T-helper 1 cell treated with Interleukin-12 subunit alpha and Interleukin-12 subunit beta and Interleukin-4 antibody, amounts not matched to agents 30 μg/mL and 1 μg/mL, for 36 hours (primary cell): ENCODE measurements at regions not wholly inside any gene's neighbourhood (a gene's known extent, or its start where the extent isn't known, plus 50 kb on each side); places are given as distances from the start of the nearest gene placed in this dataset.
"Not testable (repeated sequence)": the region's sequence is repeated elsewhere in the genome, so short reads cannot be mapped to it uniquely, and the experiment has no call there.

Experiments used
- H3K27ac Mint-ChIP-seq: one replicate; pipeline ENCODE4 v1.8.0; 2021; ENCODE audit warnings: mild to moderate bottlenecking, mixed read lengths
- H3K27me3 Mint-ChIP-seq: one replicate; pipeline ENCODE4 v1.8.0; 2021; ENCODE audit warnings: low read depth, mixed read lengths
- H3K36me3 Mint-ChIP-seq: one replicate; pipeline ENCODE4 v1.8.0; 2021; ENCODE audit warnings: low read depth, mixed read lengths
- H3K4me1 Mint-ChIP-seq: one replicate; pipeline ENCODE4 v1.8.0; 2021; ENCODE audit warnings: low read depth, mixed read lengths
- H3K4me3 Mint-ChIP-seq: one replicate; pipeline ENCODE4 v1.8.0; 2021; ENCODE audit warnings: mild to moderate bottlenecking, moderate library complexity, mixed read lengths
- H3K9me3 Mint-ChIP-seq: one replicate; pipeline ENCODE4 v1.8.0; 2021; ENCODE audit warnings: mixed read lengths

GRCh38 chr1:149284773-149285172, 181.4 kb upstream of the NBPF9 start:
- not testable (repeated sequence) for H3K9me3 Mint-ChIP-seq, H3K4me1 Mint-ChIP-seq, H3K4me3 Mint-ChIP-seq, H3K36me3 Mint-ChIP-seq, H3K27me3 Mint-ChIP-seq, H3K27ac Mint-ChIP-seq

- not testable (repeated sequence) for H3K4me3 Mint-ChIP-seq, H3K27me3 Mint-ChIP-seq, H3K36me3 Mint-ChIP-seq, H3K27ac Mint-ChIP-seq, H3K9me3 Mint-ChIP-seq, H3K4me1 Mint-ChIP-seq
Measured at GRCh38 chr1:149285205-149285604, 181.9 kb upstream of the NBPF9 start.

GRCh38 chr1:149285638-149286037, 182.3 kb upstream of the NBPF9 start:
- not testable (repeated sequence) for H3K27me3 Mint-ChIP-seq, H3K27ac Mint-ChIP-seq, H3K9me3 Mint-ChIP-seq, H3K4me1 Mint-ChIP-seq, H3K36me3 Mint-ChIP-seq
- H3K4me3 Mint-ChIP-seq: peak overlapping the region; percentile 69

GRCh38 chr1:149288580-149288979, 185.2 kb upstream of the NBPF9 start:
- not testable (repeated sequence) for H3K27ac Mint-ChIP-seq, H3K36me3 Mint-ChIP-seq, H3K4me1 Mint-ChIP-seq, H3K27me3 Mint-ChIP-seq, H3K9me3 Mint-ChIP-seq, H3K4me3 Mint-ChIP-seq

GRCh38 chr1:149300478-149301218, 174.2 kb upstream of the NBPF19 start:
- not testable (repeated sequence) for H3K27ac Mint-ChIP-seq, H3K36me3 Mint-ChIP-seq, H3K4me1 Mint-ChIP-seq, H3K4me3 Mint-ChIP-seq, H3K27me3 Mint-ChIP-seq, H3K9me3 Mint-ChIP-seq

- not testable (repeated sequence) for H3K36me3 Mint-ChIP-seq, H3K27me3 Mint-ChIP-seq, H3K4me1 Mint-ChIP-seq, H3K27ac Mint-ChIP-seq, H3K4me3 Mint-ChIP-seq, H3K9me3 Mint-ChIP-seq
Measured at GRCh38 chr1:149301282-149301681, 173.6 kb upstream of the NBPF19 start.

GRCh38 chr1:149304796-149305195, 170.0 kb upstream of the NBPF19 start:
- H3K27ac Mint-ChIP-seq, H3K36me3 Mint-ChIP-seq, H3K4me3 Mint-ChIP-seq, H3K9me3 Mint-ChIP-seq, H3K4me1 Mint-ChIP-seq, H3K27me3 Mint-ChIP-seq: not testable (repeated sequence)

GRCh38 chr1:149307640-149308039, 167.2 kb upstream of the NBPF19 start:
- H3K4me1 Mint-ChIP-seq, H3K4me3 Mint-ChIP-seq, H3K9me3 Mint-ChIP-seq, H3K36me3 Mint-ChIP-seq, H3K27me3 Mint-ChIP-seq, H3K27ac Mint-ChIP-seq: not testable (repeated sequence)

- H3K4me3 Mint-ChIP-seq, H3K36me3 Mint-ChIP-seq, H3K27ac Mint-ChIP-seq, H3K4me1 Mint-ChIP-seq, H3K9me3 Mint-ChIP-seq, H3K27me3 Mint-ChIP-seq: not testable (repeated sequence)
Measured at GRCh38 chr1:149314921-149315320, 159.9 kb upstream of the NBPF19 start.

GRCh38 chr1:149320971-149321731, 153.7 kb upstream of the NBPF19 start:
- not testable (repeated sequence) for H3K4me3 Mint-ChIP-seq, H3K4me1 Mint-ChIP-seq, H3K36me3 Mint-ChIP-seq, H3K27me3 Mint-ChIP-seq, H3K27ac Mint-ChIP-seq, H3K9me3 Mint-ChIP-seq

GRCh38 chr1:149321732-149322016, 153.2 kb upstream of the NBPF19 start:
- not testable (repeated sequence) for H3K36me3 Mint-ChIP-seq, H3K27me3 Mint-ChIP-seq, H3K4me1 Mint-ChIP-seq, H3K27ac Mint-ChIP-seq, H3K9me3 Mint-ChIP-seq, H3K4me3 Mint-ChIP-seq

GRCh38 chr1:149330081-149330335, 144.8 kb upstream of the NBPF19 start:
- not testable (repeated sequence) for H3K4me3 Mint-ChIP-seq, H3K27ac Mint-ChIP-seq, H3K36me3 Mint-ChIP-seq, H3K27me3 Mint-ChIP-seq, H3K9me3 Mint-ChIP-seq, H3K4me1 Mint-ChIP-seq

GRCh38 chr1:149336082-149336481, 138.8 kb upstream of the NBPF19 start:
- not testable (repeated sequence) for H3K4me1 Mint-ChIP-seq, H3K4me3 Mint-ChIP-seq, H3K27me3 Mint-ChIP-seq, H3K36me3 Mint-ChIP-seq, H3K9me3 Mint-ChIP-seq, H3K27ac Mint-ChIP-seq

- H3K9me3 Mint-ChIP-seq, H3K27ac Mint-ChIP-seq, H3K27me3 Mint-ChIP-seq, H3K36me3 Mint-ChIP-seq, H3K4me1 Mint-ChIP-seq, H3K4me3 Mint-ChIP-seq: not testable (repeated sequence)
Measured at GRCh38 chr1:149338221-149338691, 136.6 kb upstream of the NBPF19 start.

GRCh38 chr1:149338698-149339097, 136.1 kb upstream of the NBPF19 start:
- H3K4me1 Mint-ChIP-seq, H3K9me3 Mint-ChIP-seq, H3K4me3 Mint-ChIP-seq, H3K27ac Mint-ChIP-seq, H3K36me3 Mint-ChIP-seq, H3K27me3 Mint-ChIP-seq: not testable (repeated sequence)

- not testable (repeated sequence) for H3K4me3 Mint-ChIP-seq, H3K4me1 Mint-ChIP-seq, H3K27ac Mint-ChIP-seq, H3K9me3 Mint-ChIP-seq, H3K36me3 Mint-ChIP-seq, H3K27me3 Mint-ChIP-seq
Measured at GRCh38 chr1:149349448-149349847, 125.4 kb upstream of the NBPF19 start.
